IPS DF 6.9 (cell line): ENCODE measurements at regions not wholly inside any gene's neighbourhood (a gene's known extent, or its start where the extent isn't known, plus 50 kb on each side); places are given as distances from the start of the nearest gene placed in this dataset.
"Not testable (repeated sequence)": the region's sequence is repeated elsewhere in the genome, so short reads cannot be mapped to it uniquely, and the experiment has no call there.

Experiments used
- DNase-seq: peaks from one replicate; pipeline ENCODE4 v3.0.0-alpha.2; 2013; ENCODE audit warnings: low read depth, low spot score
- H3K27ac ChIP-seq: one replicate; pipeline ENCODE4 v1.5.1; 2013; ENCODE audit warnings: low read length, control low read depth
- H3K27me3 ChIP-seq: 2 replicates; pipeline ENCODE4 v1.6.1; 2013; ENCODE audit warnings: mild to moderate bottlenecking, low read length; ENCODE audit not compliant: control insufficient read depth, insufficient read depth
- H3K36me3 ChIP-seq: 2 replicates; pipeline ENCODE4 v1.6.1; 2013; ENCODE audit warnings: low read length; ENCODE audit not compliant: control insufficient read depth, insufficient read depth
- H3K4me1 ChIP-seq: 2 replicates; pipeline ENCODE4 v1.6.1; 2013; ENCODE audit warnings: low read length; ENCODE audit not compliant: control insufficient read depth, insufficient read depth
- H3K4me3 ChIP-seq: 2 replicates; pipeline ENCODE4 v1.5.1; 2013; ENCODE audit warnings: mild to moderate bottlenecking, low read length
- H3K9me3 ChIP-seq: 2 replicates; pipeline ENCODE4 v1.6.1; 2013; ENCODE audit warnings: low read length, inconsistent platforms; ENCODE audit not compliant: control insufficient read depth, insufficient read depth
- WGBS: extraction: QIAGEN DNeasy Blood & Tissue Kit; methylation state at CpG from one replicate; pipeline ENCODE4 v1.1.7; 2013; ENCODE audit warnings: mixed read lengths, missing lambda C conversion rate; ENCODE audit not compliant: insufficient read length, insufficient coverage; 5-methylcytosine and 5-hydroxymethylcytosine counted together

DNA sequence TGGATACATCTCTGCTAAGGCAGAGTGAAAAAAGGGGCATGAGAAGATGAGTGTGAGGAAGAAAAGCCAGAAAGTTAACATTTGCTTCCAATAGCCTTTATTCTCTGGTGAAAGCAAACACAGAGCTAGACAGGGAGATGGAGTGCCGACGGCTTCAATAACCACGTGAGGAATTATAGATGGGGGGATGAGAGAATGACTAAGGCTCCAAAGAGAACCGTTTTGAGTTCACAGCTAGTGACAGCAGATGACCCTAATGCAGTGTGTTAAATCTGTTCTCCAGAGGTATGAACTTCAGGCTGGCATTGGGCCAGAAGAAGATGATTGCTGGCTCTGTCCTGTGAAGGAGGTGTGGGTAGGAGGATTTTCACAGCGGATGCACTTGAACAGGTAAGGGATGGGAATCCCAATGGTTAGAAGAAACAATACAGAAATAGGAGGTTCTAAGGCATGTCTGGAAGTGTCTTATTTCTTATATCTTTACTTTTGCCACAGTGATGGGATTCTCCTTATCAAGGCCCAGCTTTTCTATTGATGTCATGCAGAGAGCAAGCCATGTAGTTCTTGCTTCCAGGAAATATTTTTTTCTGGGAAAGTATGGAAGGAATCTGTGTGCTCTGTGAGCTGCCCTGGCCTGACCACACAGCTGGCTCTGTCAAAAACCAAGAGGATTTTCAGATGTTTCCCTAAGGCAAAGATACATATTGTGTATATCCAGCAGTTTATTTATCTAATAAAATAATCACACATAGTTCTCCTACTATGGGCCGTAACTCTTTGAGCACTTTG is 573.8 kb downstream of the LTN1 start:
- no CpG with 5 or more reads among the region's 6 CpGs for WGBS

DNA sequence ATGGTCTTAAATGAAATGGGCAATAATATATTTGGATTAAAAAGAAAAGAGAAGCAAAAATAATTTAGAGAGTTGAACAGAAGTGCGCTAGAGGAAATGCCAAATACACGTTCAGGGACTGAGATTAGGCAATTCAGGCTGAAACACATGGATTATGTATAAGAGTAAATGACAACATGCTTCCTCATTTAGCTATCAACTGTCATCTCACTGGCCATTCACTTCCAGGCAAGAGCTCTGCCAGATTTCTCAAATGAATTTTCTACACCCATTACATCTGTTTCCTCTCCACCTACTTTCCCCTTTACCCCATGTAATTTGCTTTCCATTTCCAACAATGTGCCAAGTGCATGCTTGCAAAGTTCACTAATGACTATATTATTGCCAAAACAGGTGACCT is 582.4 kb downstream of the LTN1 start:
- no peak overlapping the region for H3K27ac ChIP-seq
- DNase-seq: no peak
- no peaks in the 10 kb centered on the region for H3K36me3 ChIP-seq
- H3K27me3 ChIP-seq: no peaks in the 10 kb centered on the region
- no CpG with 5 or more reads among the region's 2 CpGs for WGBS
- H3K9me3 ChIP-seq: no peaks in the 10 kb centered on the region
- H3K4me1 ChIP-seq: no peaks in the 10 kb centered on the region
- no peak overlapping the region for H3K4me3 ChIP-seq

More for the DNA sequence above, 573.8 kb downstream of the LTN1 start:
- H3K36me3 ChIP-seq: no peaks in the 10 kb centered on the region
- H3K27me3 ChIP-seq: no peaks in the 10 kb centered on the region
- no peak overlapping the region for H3K27ac ChIP-seq
- no peak overlapping the region for H3K4me3 ChIP-seq
- DNase-seq: no peak
- no peaks in the 10 kb centered on the region for H3K4me1 ChIP-seq
- no peaks in the 10 kb centered on the region for H3K9me3 ChIP-seq

DNA sequence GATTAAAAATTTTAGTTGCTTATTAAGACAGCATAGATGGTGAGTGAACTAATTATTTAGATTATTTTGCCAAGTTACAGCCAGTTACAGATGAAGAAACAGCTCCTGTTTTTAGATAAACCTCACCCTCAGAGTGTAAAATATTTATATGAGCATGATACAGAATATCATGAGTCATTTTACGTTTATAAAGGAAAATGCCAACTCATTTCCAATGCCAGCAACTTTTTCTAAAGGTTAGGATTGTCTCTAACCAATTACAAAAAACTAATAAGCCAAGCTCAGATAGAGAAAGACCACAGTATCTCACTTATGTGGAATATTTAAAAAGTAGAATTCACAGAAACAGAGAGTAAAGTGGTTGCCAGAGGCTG is 590.1 kb downstream of the LTN1 start:
- Histone ChIP-seq H3K36me3 (no peaks in the 10 kb centered on the region), H3K27ac (no peak overlapping the region), H3K27me3 (no peaks in the 10 kb centered on the region), H3K4me1 (no peaks in the 10 kb centered on the region), H3K4me3 (no peak overlapping the region), H3K9me3 (no peaks in the 10 kb centered on the region)
- no CpG with 5 or more reads among the region's 1 CpG for WGBS
- no peak for DNase-seq

DNA sequence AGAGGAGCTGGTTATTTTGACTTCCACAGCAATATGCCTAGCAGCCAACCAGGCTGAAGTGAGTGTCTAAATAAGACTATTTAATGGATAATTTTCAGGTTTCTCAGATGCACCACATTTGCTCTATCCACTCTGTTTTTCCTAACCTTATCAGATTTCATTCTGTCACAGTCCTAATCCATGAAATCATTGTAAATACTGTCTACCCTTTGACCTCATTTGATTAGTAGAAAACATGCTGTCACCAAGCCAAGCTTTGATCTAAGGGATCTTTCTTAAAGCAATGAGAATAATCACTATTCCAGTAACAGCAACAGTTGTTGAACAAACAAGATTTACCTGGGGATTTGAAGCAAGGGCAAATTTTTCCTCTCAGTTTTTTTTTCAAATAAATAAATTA is 595.6 kb downstream of the LTN1 start:
- H3K4me1 ChIP-seq: no peaks in the 10 kb centered on the region
- H3K27ac ChIP-seq: no peak overlapping the region
- H3K4me3 ChIP-seq: no peak overlapping the region
- H3K36me3 ChIP-seq: no peaks in the 10 kb centered on the region
- DNase-seq: no peak
- H3K27me3 ChIP-seq: no peaks in the 10 kb centered on the region
- H3K9me3 ChIP-seq: no peaks in the 10 kb centered on the region

DNA sequence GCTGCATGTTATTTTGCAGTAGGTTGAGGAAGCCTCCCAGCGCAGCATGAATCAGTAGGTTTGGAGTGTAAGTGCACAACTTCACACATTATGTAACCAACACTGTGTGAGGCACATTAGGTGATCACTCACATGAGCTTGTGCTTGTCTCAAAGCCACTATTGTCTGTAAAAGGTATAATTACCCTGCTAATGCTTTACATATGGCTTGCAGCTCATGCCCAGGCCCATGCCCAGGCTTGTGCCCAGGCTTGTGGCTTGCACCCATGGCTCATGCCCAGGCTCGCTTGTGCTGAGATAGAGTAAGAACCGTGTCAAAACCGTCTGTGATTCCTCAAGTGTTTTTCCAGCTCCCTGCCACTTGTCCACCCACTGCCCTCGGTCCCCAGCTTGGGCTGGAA is 596.3 kb downstream of the LTN1 start:
- Histone ChIP-seq H3K27ac (no peak overlapping the region), H3K27me3 (no peaks in the 10 kb centered on the region), H3K4me3 (no peak overlapping the region), H3K4me1 (no peaks in the 10 kb centered on the region), H3K36me3 (no peaks in the 10 kb centered on the region), H3K9me3 (no peaks in the 10 kb centered on the region)
- no CpG with 5 or more reads among the region's 5 CpGs for WGBS
- DNase-seq: no peak

DNA sequence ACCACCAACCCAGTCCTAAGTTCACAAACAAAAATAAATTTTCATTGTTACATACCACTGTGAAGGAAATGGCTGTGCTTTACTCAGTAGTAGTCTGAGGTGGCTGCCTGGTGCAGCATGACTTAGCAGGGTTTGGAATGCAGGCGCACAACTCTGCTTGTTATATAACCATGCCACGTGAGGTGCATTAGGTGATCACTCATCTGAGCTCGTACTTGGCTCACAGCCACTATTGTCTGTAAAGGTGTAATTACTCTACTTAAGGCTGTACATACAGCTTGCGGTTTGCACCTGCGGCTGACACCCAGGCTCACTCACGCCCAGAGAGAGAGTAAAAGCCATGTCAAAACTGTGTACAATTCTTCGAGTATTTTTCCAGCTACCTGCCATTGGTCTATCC is 599.4 kb downstream of the LTN1 start:
- no peaks in the 10 kb centered on the region for H3K9me3 ChIP-seq
- WGBS: no CpG with 5 or more reads among the region's 7 CpGs
- no peak overlapping the region for H3K27ac ChIP-seq
- no peaks in the 10 kb centered on the region for H3K27me3 ChIP-seq
- H3K4me1 ChIP-seq: no peaks in the 10 kb centered on the region
- H3K4me3 ChIP-seq: no peak overlapping the region
- DNase-seq: no peak
- H3K36me3 ChIP-seq: no peaks in the 10 kb centered on the region

DNA sequence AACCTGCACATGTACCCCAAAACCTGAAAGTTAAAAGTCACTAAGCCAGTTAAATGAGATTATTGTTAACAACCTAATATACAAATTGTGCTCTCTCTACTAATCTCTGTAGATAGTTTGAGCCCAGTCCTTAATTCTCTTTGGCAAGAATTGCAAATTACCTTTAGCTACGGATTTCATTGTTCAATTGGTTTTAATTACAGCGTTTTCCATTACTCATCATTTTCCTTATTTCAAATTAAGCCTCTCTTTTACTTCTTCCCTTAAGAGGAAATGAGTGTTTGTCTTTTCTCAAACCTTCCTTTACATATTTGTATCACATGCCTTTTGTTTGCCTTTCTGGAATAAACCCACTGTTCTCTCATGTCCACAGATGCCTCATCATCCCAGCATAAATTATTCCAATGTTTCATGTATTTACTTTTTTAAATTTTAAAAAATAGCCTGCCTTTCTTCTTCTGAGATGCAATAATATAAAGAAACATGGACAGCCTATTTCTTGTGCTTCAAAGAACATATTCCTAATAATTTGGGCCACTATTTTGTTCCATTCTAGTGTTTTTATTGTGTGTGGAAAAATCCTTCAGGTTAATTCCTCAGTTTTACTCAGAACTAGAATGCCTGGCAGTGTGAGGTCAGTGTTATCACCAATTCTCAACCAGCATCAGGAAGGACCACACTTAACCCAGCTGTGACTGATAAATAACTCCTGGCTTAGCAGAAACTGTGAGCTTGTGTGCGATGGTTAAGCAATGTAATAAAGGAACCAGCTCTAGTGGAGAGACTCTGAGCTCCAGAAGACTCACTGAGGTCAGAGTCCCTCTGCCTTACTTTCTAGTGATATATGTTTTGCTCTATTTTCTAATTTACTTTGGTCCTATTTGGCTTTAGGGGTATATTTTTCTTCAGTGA is 600.5 kb downstream of the LTN1 start:
- DNase-seq: no peak
- H3K27ac ChIP-seq: no peak overlapping the region
- no peak overlapping the region for H3K4me3 ChIP-seq
- H3K36me3 ChIP-seq: no peaks in the 10 kb centered on the region
- no peaks in the 10 kb centered on the region for H3K9me3 ChIP-seq
- no CpG with 5 or more reads among the region's 3 CpGs for WGBS
- H3K27me3 ChIP-seq: no peaks in the 10 kb centered on the region
- H3K4me1 ChIP-seq: no peaks in the 10 kb centered on the region

DNA sequence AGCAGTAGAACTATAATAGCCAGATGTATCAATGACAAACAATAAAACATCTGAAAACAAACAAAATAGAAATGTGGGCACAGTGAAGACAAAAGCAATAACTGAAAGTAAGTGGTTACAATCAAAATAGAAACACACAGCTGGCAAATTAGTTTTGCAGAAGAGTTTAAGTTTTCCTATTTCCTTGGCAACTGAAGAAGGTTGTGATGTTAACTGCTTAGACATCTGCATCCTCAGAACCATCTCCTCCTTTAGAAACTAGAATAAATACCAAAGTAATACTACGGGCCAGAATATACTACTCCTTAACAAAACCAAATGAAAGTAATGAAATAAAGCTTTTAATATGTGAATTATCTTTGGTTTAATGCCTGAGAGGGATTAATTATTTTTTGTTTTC is 605.5 kb downstream of the LTN1 start:
- Histone ChIP-seq H3K4me3 (no peak overlapping the region), H3K27ac (no peak overlapping the region), H3K36me3 (no peaks in the 10 kb centered on the region), H3K27me3 (no peaks in the 10 kb centered on the region), H3K9me3 (no peaks in the 10 kb centered on the region), H3K4me1 (no peaks in the 10 kb centered on the region)
- WGBS: no CpG with 5 or more reads among the region's 1 CpG
- no peak for DNase-seq

DNA sequence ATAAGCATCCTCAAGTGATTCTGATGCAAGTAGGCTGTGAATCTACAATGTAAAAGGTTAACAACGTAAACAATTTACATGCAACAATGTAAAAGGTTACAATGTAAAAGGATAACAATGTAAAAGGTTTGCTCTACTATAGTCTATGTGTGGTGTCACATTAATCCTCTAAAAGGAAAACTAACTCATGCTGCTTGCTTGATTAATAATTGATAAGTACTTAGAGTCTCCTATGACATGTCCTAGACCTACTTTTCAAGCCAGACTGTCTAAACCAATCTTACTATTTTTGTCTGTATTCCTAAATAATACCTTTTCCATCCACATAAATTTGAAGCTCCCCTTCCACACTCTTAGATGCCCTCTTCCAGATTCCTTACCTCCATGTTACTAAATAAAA is 606.8 kb downstream of the LTN1 start:
- H3K27ac ChIP-seq: no peak overlapping the region
- H3K9me3 ChIP-seq: no peaks in the 10 kb centered on the region
- H3K36me3 ChIP-seq: no peaks in the 10 kb centered on the region
- H3K4me3 ChIP-seq: no peak overlapping the region
- no peaks in the 10 kb centered on the region for H3K4me1 ChIP-seq
- no peak for DNase-seq
- WGBS: no CpG with 5 or more reads among the region's 1 CpG
- no peaks in the 10 kb centered on the region for H3K27me3 ChIP-seq

DNA sequence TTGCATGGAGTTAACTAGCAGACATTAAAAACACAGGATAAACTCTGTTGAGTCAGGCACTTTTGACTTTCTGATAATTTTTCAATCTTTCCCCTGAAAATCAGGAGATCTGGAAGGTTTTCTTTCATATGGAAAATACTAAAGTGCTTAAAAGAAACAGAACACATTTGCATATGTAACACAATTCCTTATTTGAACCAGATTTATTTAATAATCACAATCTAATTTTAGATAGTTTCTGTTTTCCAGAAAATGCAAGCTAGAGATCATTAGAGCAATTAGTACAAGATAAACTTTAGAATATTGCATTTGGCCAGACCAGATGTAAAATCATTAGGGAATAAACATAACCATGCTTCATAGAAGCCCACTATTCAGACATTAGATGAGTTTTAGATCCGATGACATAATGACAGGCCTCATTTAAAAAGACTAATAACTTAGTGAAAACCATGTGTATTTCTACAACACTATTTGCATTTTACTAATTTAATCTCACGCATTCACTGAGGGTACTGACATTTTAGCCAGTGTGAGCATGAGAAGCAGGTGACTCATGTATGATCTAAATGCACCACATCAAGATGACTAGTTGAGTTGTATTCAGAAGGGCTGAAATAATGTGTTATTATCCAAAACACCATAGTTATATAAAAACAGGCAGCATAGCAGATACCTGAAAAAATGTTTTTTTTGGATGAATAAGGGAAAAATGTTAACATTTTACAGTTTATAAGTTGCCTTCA is 611.5 kb downstream of the LTN1 start:
- not testable (repeated sequence) for DNase-seq, H3K27ac ChIP-seq, H3K36me3 ChIP-seq, H3K4me3 ChIP-seq, H3K27me3 ChIP-seq, H3K4me1 ChIP-seq, H3K9me3 ChIP-seq
- WGBS: no CpG with 5 or more reads among the region's 2 CpGs
